Adrenal gland (tissue), 5 donors: ENCODE measurements at regions not wholly inside any gene's neighbourhood (a gene's known extent, or its start where the extent isn't known, plus 50 kb on each side); places are given as distances from the start of the nearest gene placed in this dataset.

Experiments used
- CTCF ChIP-seq, 6 experiments: fragments of 450-650 bp in 4 of 6; fragments of 200-600 bp in 2 of 6; sonication (generic) in 1 of 6; IDR thresholded peaks; 1 replicate in 5 of 6; 2 replicates in 1 of 6; pipeline versions ENCODE4 v1.5.1 to v1.8.0; 2016 to 2021; ENCODE audit warnings: antibody characterized with exemption in 6 of 6, mild to moderate bottlenecking in 2 of 6, moderate library complexity in 1 of 6
- POLR2A ChIP-seq, 2 donors: fragments of 450-650 bp; IDR thresholded peaks; one replicate each; pipeline ENCODE4 v1.6.1; 2017; ENCODE audit warnings: antibody characterized with exemption in 2 of 2, mild to moderate bottlenecking in 2 of 2, moderate library complexity in 1 of 2
- donor health status: DM: no; HTN: no; CAD: no.

- TF ChIP-seq POLR2A (IDR thresholded peaks at IDR 0.05) (no peak), CTCF (IDR thresholded peaks at IDR 0.05) (no peak)
Measured at GRCh38 chr10:71073451-71074175, 138.8 kb upstream of the UNC5B start.
